ENCODE measurements at regions not wholly inside any gene's neighbourhood (a gene's known extent, or its start where the extent isn't known, plus 50 kb on each side); places are given as distances from the start of the nearest gene placed in this dataset.

DNA sequence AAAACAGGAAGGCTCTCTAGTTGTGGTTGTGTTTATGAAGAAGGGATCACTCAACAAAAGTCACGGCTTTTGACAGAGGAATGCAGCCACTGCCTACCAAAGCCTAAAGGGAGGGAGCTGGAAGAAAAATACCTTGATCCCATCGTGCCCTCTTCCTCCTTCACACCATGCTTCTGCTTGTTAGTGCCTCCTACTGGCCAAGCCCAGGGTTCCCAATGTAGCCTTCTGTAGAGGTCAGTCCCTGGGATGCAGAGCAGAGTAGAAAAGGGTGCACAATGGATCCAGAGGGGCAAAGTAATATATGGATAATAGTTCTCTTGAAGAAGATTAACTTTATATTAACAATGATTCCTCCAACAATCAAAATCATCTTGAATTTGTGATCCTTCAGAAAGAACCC is 293.5 kb upstream of the FERMT1 start:
- no peaks in the 10 kb centered on the region for H3K27me3 Mint-ChIP-seq
- H3K4me3 ChIP-seq (ENCODE audit: low read length) = no peak overlapping the region
- TF ChIP-seq, protein P1, sequence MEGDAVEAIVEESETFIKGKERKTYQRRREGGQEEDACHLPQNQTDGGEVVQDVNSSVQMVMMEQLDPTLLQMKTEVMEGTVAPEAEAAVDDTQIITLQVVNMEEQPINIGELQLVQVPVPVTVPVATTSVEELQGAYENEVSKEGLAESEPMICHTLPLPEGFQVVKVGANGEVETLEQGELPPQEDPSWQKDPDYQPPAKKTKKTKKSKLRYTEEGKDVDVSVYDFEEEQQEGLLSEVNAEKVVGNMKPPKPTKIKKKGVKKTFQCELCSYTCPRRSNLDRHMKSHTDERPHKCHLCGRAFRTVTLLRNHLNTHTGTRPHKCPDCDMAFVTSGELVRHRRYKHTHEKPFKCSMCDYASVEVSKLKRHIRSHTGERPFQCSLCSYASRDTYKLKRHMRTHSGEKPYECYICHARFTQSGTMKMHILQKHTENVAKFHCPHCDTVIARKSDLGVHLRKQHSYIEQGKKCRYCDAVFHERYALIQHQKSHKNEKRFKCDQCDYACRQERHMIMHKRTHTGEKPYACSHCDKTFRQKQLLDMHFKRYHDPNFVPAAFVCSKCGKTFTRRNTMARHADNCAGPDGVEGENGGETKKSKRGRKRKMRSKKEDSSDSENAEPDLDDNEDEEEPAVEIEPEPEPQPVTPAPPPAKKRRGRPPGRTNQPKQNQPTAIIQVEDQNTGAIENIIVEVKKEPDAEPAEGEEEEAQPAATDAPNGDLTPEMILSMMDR (IDR thresholded peaks at IDR 0.05) = no peak
- H3K27ac Mint-ChIP-seq = no peak overlapping the region
- no peaks in the 10 kb centered on the region for H3K36me3 Mint-ChIP-seq (ENCODE audit: low read depth)
- intact Hi-C loops (cut with DNase I, micrococcal nuclease) = no loop called here
- no peaks in the 10 kb centered on the region for H3K36me3 ChIP-seq (ENCODE audit: insufficient read depth, low read length)
- H3K27me3 ChIP-seq (ENCODE audit: control insufficient read depth in 1 of 2, insufficient read depth in 2 of 2, low read length in 2 of 2) = no peaks in the 10 kb centered on the region
- H3K9me3 Mint-ChIP-seq = peaks cover 9% of the 10 kb centered on the region
- no peaks in the 10 kb centered on the region for H3K9me3 ChIP-seq (ENCODE audit: control insufficient read depth in 1 of 2, insufficient read depth in 1 of 2, low read length in 2 of 2)
- CTCF ChIA-PET = interaction anchor here (1.0 kb wide), 1 partner anchor 23 kb away, joined by 3 read pairs; no protein-coding TSS in a partner anchor
- no peaks in the 10 kb centered on the region for H3K4me1 ChIP-seq (ENCODE audit: insufficient read depth, low read length)
- ATAC-seq (ENCODE audit: poor library complexity) (no peak), DNase-seq (no peak)
- H3K27ac ChIP-seq (ENCODE audit: low read depth in 1 of 2, low read length in 2 of 2) = no peak overlapping the region
- POLR2A ChIA-PET = no interaction called here
- H3K4me1 Mint-ChIP-seq (ENCODE audit: low read depth) = no peaks in the 10 kb centered on the region
- no peak overlapping the region for H3K4me3 Mint-ChIP-seq

DNA sequence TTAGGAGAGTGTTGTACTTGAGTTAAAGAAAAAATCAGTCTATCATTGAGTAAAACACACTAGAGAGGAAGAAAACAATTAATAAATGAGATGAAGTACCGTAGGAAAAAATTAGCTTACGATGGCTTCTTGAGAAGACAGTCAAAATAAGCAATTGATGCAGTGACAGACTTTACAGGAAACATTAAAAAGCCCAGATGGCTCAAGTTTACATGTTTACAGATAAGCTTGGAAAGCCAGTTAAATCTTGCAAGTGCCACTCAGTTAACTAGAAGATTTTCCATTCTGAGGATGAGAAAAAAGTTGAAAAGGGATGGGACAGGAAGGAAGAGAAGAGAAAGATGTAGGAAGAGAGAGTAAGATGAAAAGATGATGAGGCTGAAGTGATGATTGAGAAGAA is 288.8 kb upstream of the FERMT1 start:
- H3K4me1 Mint-ChIP-seq (ENCODE audit: low read depth) = no peaks in the 10 kb centered on the region
- Histone ChIP-seq H3K4me1 (ENCODE audit: insufficient read depth, low read length) (no peaks in the 10 kb centered on the region), H3K27ac (ENCODE audit: low read depth in 1 of 2, low read length in 2 of 2) (no peak overlapping the region), H3K27me3 (ENCODE audit: control insufficient read depth in 1 of 2, insufficient read depth in 2 of 2, low read length in 2 of 2) (no peaks in the 10 kb centered on the region), H3K9me3 (ENCODE audit: control insufficient read depth in 1 of 2, insufficient read depth in 1 of 2, low read length in 2 of 2) (no peaks in the 10 kb centered on the region), H3K36me3 (ENCODE audit: insufficient read depth, low read length) (no peaks in the 10 kb centered on the region), H3K4me3 (ENCODE audit: low read length) (no peak overlapping the region)
- peaks cover 7% of the 10 kb centered on the region for H3K9me3 Mint-ChIP-seq
- ATAC-seq (ENCODE audit: poor library complexity) (no peak), DNase-seq (no peak)
- TF ChIP-seq, protein P1 (IDR thresholded peaks at IDR 0.05) = no peak
- CTCF ChIA-PET = no interaction called here
- H3K27ac Mint-ChIP-seq = no peak overlapping the region
- H3K4me3 Mint-ChIP-seq = no peak overlapping the region
- H3K36me3 Mint-ChIP-seq (ENCODE audit: low read depth) = no peaks in the 10 kb centered on the region
- intact Hi-C loops (cut with DNase I, micrococcal nuclease) = no loop called here
- POLR2A ChIA-PET = no interaction called here
- no peaks in the 10 kb centered on the region for H3K27me3 Mint-ChIP-seq

DNA sequence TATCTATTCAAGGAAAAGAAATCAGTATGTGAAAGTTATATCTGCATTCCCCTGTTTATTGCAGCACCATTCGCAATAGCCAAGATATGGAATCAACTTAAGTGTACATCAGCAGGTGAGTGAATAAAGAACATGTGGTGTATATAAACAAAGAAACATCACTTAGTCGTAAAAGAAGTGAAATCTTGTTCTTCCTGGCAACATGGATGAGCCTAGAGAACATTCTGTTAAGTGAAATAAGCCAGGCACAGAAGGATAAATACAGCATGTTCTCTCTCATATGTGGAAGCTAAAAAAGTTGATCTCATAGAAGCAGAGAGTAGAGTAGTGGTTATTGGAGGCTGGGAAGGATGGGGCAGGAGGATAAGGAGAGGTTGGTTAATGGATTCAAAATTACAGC is 287.9 kb upstream of the FERMT1 start:
- no peak overlapping the region for H3K4me3 ChIP-seq (ENCODE audit: low read length)
- POLR2A ChIA-PET = no interaction called here

More for the DNA sequence above, 287.9 kb upstream of the FERMT1 start:
- intact Hi-C loops (cut with DNase I, micrococcal nuclease) = no loop called here
- no peaks in the 10 kb centered on the region for H3K9me3 ChIP-seq (ENCODE audit: control insufficient read depth in 1 of 2, insufficient read depth in 1 of 2, low read length in 2 of 2)
- Mint-ChIP-seq H3K4me3 (no peak overlapping the region), H3K9me3 (peaks cover 2% of the 10 kb centered on the region), H3K27me3 (no peaks in the 10 kb centered on the region), H3K27ac (no peak overlapping the region), H3K4me1 (ENCODE audit: low read depth) (no peaks in the 10 kb centered on the region), H3K36me3 (ENCODE audit: low read depth) (no peaks in the 10 kb centered on the region)
- H3K36me3 ChIP-seq (ENCODE audit: insufficient read depth, low read length) = no peaks in the 10 kb centered on the region
- TF ChIP-seq, protein P1 (IDR thresholded peaks at IDR 0.05) = no peak
- no peaks in the 10 kb centered on the region for H3K4me1 ChIP-seq (ENCODE audit: insufficient read depth, low read length)
- H3K27me3 ChIP-seq (ENCODE audit: control insufficient read depth in 1 of 2, insufficient read depth in 2 of 2, low read length in 2 of 2) = no peaks in the 10 kb centered on the region
- no peak for DNase-seq
- H3K27ac ChIP-seq (ENCODE audit: low read depth in 1 of 2, low read length in 2 of 2) = no peak overlapping the region
- no peak for ATAC-seq (ENCODE audit: poor library complexity)
- CTCF ChIA-PET = no interaction called here
